ENCODE measurements at regions not wholly inside any gene's neighbourhood (a gene's known extent, or its start where the extent isn't known, plus 50 kb on each side); places are given as distances from the start of the nearest gene placed in this dataset.

GRCh38 chr20:41952166-41952565 is 334.0 kb upstream of the CHD6 start (continued):
- TF ChIP-seq REST (IDR thresholded peaks at IDR 0.05; ENCODE audit: low read depth) (no peak), ELF1 (IDR thresholded peaks at IDR 0.05; ENCODE audit: borderline replicate concordance, low read depth) (no peak)

- Histone ChIP-seq H3K27ac (ENCODE audit: low read depth, low read length) (no peak overlapping the region), H3K9me3 (ENCODE audit: control insufficient read depth in 1 of 2, insufficient read depth in 1 of 2, low read depth in 1 of 2, low read length in 2 of 2) (no peaks in the 10 kb centered on the region; a peak in 2 of 4 replicates), H3K36me3 (ENCODE audit: control insufficient read depth in 1 of 2, insufficient read depth in 2 of 2, low read length in 2 of 2) (no peaks in the 10 kb centered on the region), H3K4me2 (ENCODE audit: low read length) (no peak overlapping the region), H4K20me1 (ENCODE audit: insufficient read depth) (no peaks in the 10 kb centered on the region), H3K79me2 (ENCODE audit: insufficient read depth, low read length) (no peaks in the 10 kb centered on the region), H3K4me1 (ENCODE audit: control insufficient read depth in 1 of 2, insufficient read depth in 2 of 2, low read length in 2 of 2) (no peaks in the 10 kb centered on the region), H3K9me2 (ENCODE audit: insufficient read depth) (no peaks in the 10 kb centered on the region), H3K9ac (ENCODE audit: low read length) (no peak overlapping the region), H3K27me3 (ENCODE audit: insufficient read depth, low read length) (no peaks in the 10 kb centered on the region), H3K4me3 (replicated peaks in 1 of 2; ENCODE audit: low read depth in 1 of 2, low read length in 2 of 2) (no peak overlapping the region), H2AFZ (ENCODE audit: low read depth, low read length, poor library complexity, severe bottlenecking) (no peak overlapping the region)
- RAD21 ChIA-PET (ENCODE audit: low non-redundant PET in 1 of 2, low total read pairs in 2 of 2, uncharacterized antibody in 2 of 2, unreplicated experiment in 2 of 2) = no interaction called here
- intact Hi-C loops (cut with micrococcal nuclease) = no loop called here
- no TSS peak for BruUV-seq (replicated peaks)
- POLR2A ChIA-PET = no interaction called here
- DNase-seq (ENCODE audit: low read depth, low spot score) (no peak), ATAC-seq (no peak)
- CTCF ChIA-PET = no interaction called here
- no peak for TF ChIP-seq POLR2A (IDR thresholded peaks at IDR 0.05; ENCODE audit: borderline replicate concordance, extremely low read depth, insufficient read depth, insufficient read length)
- TF ChIP-seq ZFX (IDR thresholded peaks at IDR 0.05) = no peak
- TF ChIP-seq RAD21 (IDR thresholded peaks at IDR 0.05; ENCODE audit: low read depth) = no peak
- TF ChIP-seq CTCF (IDR thresholded peaks at IDR 0.05 in 2 of 3, conservative IDR thresholded peaks at IDR 0.05 in 1 of 3; ENCODE audit: borderline replicate concordance in 1 of 3, insufficient read depth in 1 of 3, low read depth in 2 of 3, low read length in 2 of 3) = no peak
- no peak for TF ChIP-seq EGR1 (IDR thresholded peaks at IDR 0.05; ENCODE audit: low read depth)
- no peak for TF ChIP-seq EZH2phosphoT487 (IDR thresholded peaks at IDR 0.05; ENCODE audit: borderline replicate concordance)
- no peak for TF ChIP-seq REST (IDR thresholded peaks at IDR 0.05; ENCODE audit: low read depth)
- TF ChIP-seq SIN3A (IDR thresholded peaks at IDR 0.05; ENCODE audit: low read depth) = no peak
Measured at GRCh38 chr20:41951615-41952014, 333.4 kb upstream of the CHD6 start.
